Panc1 (cell line): ENCODE measurements at regions not wholly inside any gene's neighbourhood (a gene's known extent, or its start where the extent isn't known, plus 50 kb on each side); places are given as distances from the start of the nearest gene placed in this dataset.

ENCODE experiments used
- ATAC-seq: fragments of 200-7000 bp; cut with Tn5 transposase; 2 replicates; pipeline ENCODE4 v1.9.1; 2020; ENCODE audit warnings: mild to moderate bottlenecking, moderate library complexity
- BruUV-seq: library from RNA; stranded (reverse); fragments of 400-500 nt; replicated peaks from 2 replicates; lab custom pipeline; 2021; lab: Mats Ljungman, UMichigan
- CTCF ChIA-PET: fragments of 300-600 bp; sonication (Branson Sonifier 250); formaldehyde crosslinking; loops from one replicate; lab custom pipeline; 2022; ENCODE audit warnings: antibody characterized with exemption; lab: Charles Lee
- POLR2A ChIA-PET: fragments of 300-600 bp; sonication (Branson Sonifier 250); formaldehyde crosslinking; loops from one replicate; lab custom pipeline; 2022; ENCODE audit warnings: antibody characterized with exemption; lab: Charles Lee
- DNase-seq: peaks from one replicate; pipeline ENCODE4 v3.0.0-alpha.2; 2010; ENCODE audit warnings: low read depth, low spot score
- H3K27ac ChIP-seq: 2 replicates; pipeline ENCODE4 v1.5.1; 2011; ENCODE audit warnings: mild to moderate bottlenecking, low read length, inconsistent platforms
- H3K27me3 ChIP-seq: fragments of 200-500 bp; sonication (Bioruptor generic); 2 replicates; pipeline ENCODE4 v1.6.0; 2014; ENCODE audit warnings: low read length, inconsistent platforms; ENCODE audit not compliant: control insufficient read depth, insufficient read depth
- H3K36me3 ChIP-seq: fragments of 200-500 bp; sonication (Bioruptor generic); 2 replicates; pipeline ENCODE4 v1.5.1; 2014; ENCODE audit warnings: inconsistent platforms, mild to moderate bottlenecking, low read length, moderate library complexity; ENCODE audit not compliant: control insufficient read depth, insufficient read depth
- H3K4me1 ChIP-seq: 2 replicates; pipeline ENCODE4 v1.5.1; 2011; ENCODE audit warnings: inconsistent platforms, mild to moderate bottlenecking, low read length, moderate library complexity; ENCODE audit not compliant: control insufficient read depth, insufficient read depth
- H3K4me3 ChIP-seq, 2 experiments: 2 replicates each; pipeline ENCODE4 v1.5.1; 2011 to 2012; ENCODE audit warnings: low read depth in 2 of 2, low read length in 2 of 2, mild to moderate bottlenecking in 2 of 2, inconsistent platforms in 1 of 2, moderate library complexity in 1 of 2
- H3K9me3 ChIP-seq: fragments of 200-500 bp; sonication (Bioruptor generic); 2 replicates; pipeline ENCODE4 v1.5.1; 2014; ENCODE audit warnings: low read depth, mild to moderate bottlenecking, inconsistent platforms, low read length, moderate library complexity; ENCODE audit not compliant: control insufficient read depth, insufficient read depth
- POLR2AphosphoS5 ChIP-seq: IDR thresholded peaks from 2 replicates; pipeline ENCODE4 v1.6.1; 2012; ENCODE audit warnings: mild to moderate bottlenecking, low read depth, low read length, moderate library complexity
- SIN3A ChIP-seq: IDR thresholded peaks from 2 replicates; pipeline ENCODE4 v1.6.1; 2012; ENCODE audit warnings: low read depth, mild to moderate bottlenecking, low read length, moderate library complexity, borderline replicate concordance; ENCODE audit not compliant: insufficient read depth
- TCF7L2 ChIP-seq: IDR thresholded peaks from 2 replicates; pipeline ENCODE4 v1.6.1; 2011; ENCODE audit warnings: mild to moderate bottlenecking, low read depth, low read length, inconsistent platforms
- in situ Hi-C: cut with HindIII; loops from 2 replicates; pipeline ENCODE4 v1.10.0; 2016; ENCODE audit warnings: low sequenced_read_pairs, low pct_unique_long_range_greater_than_20kb
- intact Hi-C: fragments of 100-400 bp; cut with micrococcal nuclease; formaldehyde crosslinking; loops from one replicate; pipeline ENCODE4 v1.10.0; 2022; ENCODE audit not compliant: unreplicated experiment
- TF ChIP-seq, protein P1 (sequence below): fragments of 450-650 bp; IDR thresholded peaks from 2 replicates; pipeline ENCODE4 v1.5.1; 2017; ENCODE audit warnings: mild to moderate bottlenecking
- TF ChIP-seq, protein P2 (sequence below), 2 experiments: IDR thresholded peaks; 2 replicates each; pipeline ENCODE4 v1.6.1; 2011 to 2012; ENCODE audit warnings: low read depth in 2 of 2, control low read depth in 1 of 2, low read length in 1 of 2, mild to moderate bottlenecking in 1 of 2, moderate library complexity in 1 of 2; ENCODE audit not compliant: insufficient read depth in 1 of 2

DNA sequence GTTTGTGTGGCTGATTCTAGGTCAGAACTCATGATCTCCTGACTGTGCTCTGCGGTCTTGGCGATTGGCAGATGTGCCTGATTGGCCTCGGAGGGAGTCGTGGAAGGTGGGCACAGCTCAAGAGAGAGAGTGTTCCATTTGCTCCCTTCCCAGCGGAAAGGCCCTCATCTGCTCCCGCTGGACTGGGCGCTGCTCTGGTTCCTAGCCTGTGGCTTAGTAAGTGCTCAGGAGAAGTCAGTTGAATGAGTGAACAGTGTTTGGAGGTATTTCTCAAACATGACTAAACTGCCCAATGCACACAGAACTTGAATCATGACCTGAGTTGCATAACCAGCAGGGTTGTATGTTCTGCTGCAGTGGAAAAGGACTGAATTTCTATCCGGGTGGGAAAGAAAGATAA is 120.2 kb upstream of the PITX1 start:
- in situ Hi-C loops (no loop called here), intact Hi-C loops (no loop called here)
- POLR2A ChIA-PET: no interaction called here
- CTCF ChIA-PET: no interaction called here
- ATAC-seq (no peak), DNase-seq (no peak)
- no peaks in the 10 kb centered on the region for H3K27me3 ChIP-seq
- TF ChIP-seq, protein P1, sequence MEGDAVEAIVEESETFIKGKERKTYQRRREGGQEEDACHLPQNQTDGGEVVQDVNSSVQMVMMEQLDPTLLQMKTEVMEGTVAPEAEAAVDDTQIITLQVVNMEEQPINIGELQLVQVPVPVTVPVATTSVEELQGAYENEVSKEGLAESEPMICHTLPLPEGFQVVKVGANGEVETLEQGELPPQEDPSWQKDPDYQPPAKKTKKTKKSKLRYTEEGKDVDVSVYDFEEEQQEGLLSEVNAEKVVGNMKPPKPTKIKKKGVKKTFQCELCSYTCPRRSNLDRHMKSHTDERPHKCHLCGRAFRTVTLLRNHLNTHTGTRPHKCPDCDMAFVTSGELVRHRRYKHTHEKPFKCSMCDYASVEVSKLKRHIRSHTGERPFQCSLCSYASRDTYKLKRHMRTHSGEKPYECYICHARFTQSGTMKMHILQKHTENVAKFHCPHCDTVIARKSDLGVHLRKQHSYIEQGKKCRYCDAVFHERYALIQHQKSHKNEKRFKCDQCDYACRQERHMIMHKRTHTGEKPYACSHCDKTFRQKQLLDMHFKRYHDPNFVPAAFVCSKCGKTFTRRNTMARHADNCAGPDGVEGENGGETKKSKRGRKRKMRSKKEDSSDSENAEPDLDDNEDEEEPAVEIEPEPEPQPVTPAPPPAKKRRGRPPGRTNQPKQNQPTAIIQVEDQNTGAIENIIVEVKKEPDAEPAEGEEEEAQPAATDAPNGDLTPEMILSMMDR: no peak
- TF ChIP-seq SIN3A: no peak
- no peak for TF ChIP-seq TCF7L2
- TF ChIP-seq POLR2AphosphoS5: no peak
- H3K4me1 ChIP-seq: no peaks in the 10 kb centered on the region
- no peak overlapping the region for H3K27ac ChIP-seq
- H3K9me3 ChIP-seq: no peaks in the 10 kb centered on the region; the same call in 1 of the 2 replicates
- no peaks in the 10 kb centered on the region for H3K36me3 ChIP-seq
- H3K4me3 ChIP-seq: no peak overlapping the region
- no TSS peak for BruUV-seq

DNA sequence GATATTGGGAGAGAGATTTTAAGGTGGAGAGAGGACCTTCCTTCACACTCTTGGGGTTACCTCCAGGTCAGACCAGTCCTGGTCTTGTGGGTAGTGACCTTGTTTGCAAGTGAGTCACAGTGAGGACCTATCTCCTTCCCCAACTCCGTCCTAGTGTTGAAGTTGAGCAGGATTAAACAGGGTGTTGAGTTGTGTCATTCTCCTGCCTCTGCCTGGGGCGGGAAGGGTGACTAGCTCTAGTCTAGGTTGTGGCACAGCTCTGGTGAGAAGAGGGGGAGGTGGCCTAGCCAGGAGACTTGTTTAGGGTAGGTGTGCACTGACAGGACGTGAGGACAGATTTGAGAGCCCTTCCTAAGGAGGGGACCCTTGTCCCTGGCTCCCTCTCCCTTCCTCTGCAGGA is 119.6 kb upstream of the PITX1 start:
- POLR2A ChIA-PET: no interaction called here
- Histone ChIP-seq H3K27ac (no peak overlapping the region), H3K9me3 (no peaks in the 10 kb centered on the region; the same call in 1 of the 2 replicates), H3K36me3 (no peaks in the 10 kb centered on the region), H3K27me3 (no peaks in the 10 kb centered on the region), H3K4me3 (no peak overlapping the region), H3K4me1 (no peaks in the 10 kb centered on the region)
- DNase-seq (no peak), ATAC-seq (no peak)
- no TSS peak for BruUV-seq
- intact Hi-C loops (no loop called here), in situ Hi-C loops (no loop called here)
- CTCF ChIA-PET: no interaction called here
- TF ChIP-seq, protein P2, sequence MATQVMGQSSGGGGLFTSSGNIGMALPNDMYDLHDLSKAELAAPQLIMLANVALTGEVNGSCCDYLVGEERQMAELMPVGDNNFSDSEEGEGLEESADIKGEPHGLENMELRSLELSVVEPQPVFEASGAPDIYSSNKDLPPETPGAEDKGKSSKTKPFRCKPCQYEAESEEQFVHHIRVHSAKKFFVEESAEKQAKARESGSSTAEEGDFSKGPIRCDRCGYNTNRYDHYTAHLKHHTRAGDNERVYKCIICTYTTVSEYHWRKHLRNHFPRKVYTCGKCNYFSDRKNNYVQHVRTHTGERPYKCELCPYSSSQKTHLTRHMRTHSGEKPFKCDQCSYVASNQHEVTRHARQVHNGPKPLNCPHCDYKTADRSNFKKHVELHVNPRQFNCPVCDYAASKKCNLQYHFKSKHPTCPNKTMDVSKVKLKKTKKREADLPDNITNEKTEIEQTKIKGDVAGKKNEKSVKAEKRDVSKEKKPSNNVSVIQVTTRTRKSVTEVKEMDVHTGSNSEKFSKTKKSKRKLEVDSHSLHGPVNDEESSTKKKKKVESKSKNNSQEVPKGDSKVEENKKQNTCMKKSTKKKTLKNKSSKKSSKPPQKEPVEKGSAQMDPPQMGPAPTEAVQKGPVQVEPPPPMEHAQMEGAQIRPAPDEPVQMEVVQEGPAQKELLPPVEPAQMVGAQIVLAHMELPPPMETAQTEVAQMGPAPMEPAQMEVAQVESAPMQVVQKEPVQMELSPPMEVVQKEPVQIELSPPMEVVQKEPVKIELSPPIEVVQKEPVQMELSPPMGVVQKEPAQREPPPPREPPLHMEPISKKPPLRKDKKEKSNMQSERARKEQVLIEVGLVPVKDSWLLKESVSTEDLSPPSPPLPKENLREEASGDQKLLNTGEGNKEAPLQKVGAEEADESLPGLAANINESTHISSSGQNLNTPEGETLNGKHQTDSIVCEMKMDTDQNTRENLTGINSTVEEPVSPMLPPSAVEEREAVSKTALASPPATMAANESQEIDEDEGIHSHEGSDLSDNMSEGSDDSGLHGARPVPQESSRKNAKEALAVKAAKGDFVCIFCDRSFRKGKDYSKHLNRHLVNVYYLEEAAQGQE (IDR thresholded peaks at IDR 0.05; ENCODE audit: insufficient read depth in 1 of 2, low read depth in 2 of 2, low read length in 1 of 2): no peak
- no peak for TF ChIP-seq POLR2AphosphoS5
- no peak for TF ChIP-seq TCF7L2
- TF ChIP-seq, protein P1: no peak
- no peak for TF ChIP-seq SIN3A
